GM12864 (cell line): ENCODE measurements at regions not wholly inside any gene's neighbourhood (a gene's known extent, or its start where the extent isn't known, plus 50 kb on each side); places are given as distances from the start of the nearest gene placed in this dataset.

ENCODE experiments used
- DNase-seq: peaks from one replicate; pipeline ENCODE4 v3.0.0-alpha.2; 2011; ENCODE audit warnings: low read depth
- H3K4me3 ChIP-seq: 2 replicates; pipeline ENCODE4 v1.5.1; 2011; ENCODE audit warnings: mild to moderate bottlenecking, low read depth, low read length, control low read depth
- CTCF ChIP-seq: IDR thresholded peaks from 2 replicates; pipeline ENCODE4 v1.5.1; 2011; ENCODE audit warnings: low read depth, mild to moderate bottlenecking, moderate library complexity, low read length, control low read depth, inconsistent platforms; ENCODE audit errors: missing control alignments

- H3K4me3 ChIP-seq = peak overlapping the region; percentile 14; the same call in 1 of the 2 replicates
- peak; percentile 4 for TF ChIP-seq CTCF
- DNase-seq = peak; percentile 92
These were observed 87.0 kb upstream of the HTR2A start for GRCh38 chr13:46983881-46984280.

GRCh38 chr13:46982856-46983582 lies 86.2 kb upstream of the HTR2A start:
- DNase-seq = peak; percentile 93
- no peak for TF ChIP-seq CTCF

GRCh38 chr13:46975173-46975572 lies 78.3 kb upstream of the HTR2A start:
- no peak for TF ChIP-seq CTCF
- DNase-seq = no peak
- H3K4me3 ChIP-seq = no peak overlapping the region

More at GRCh38 chr13:46982856-46983582, 86.2 kb upstream of the HTR2A start:
- peak overlapping the region; percentile 14; the same call in 1 of the 2 replicates for H3K4me3 ChIP-seq

- no peak for DNase-seq
- H3K4me3 ChIP-seq = no peak overlapping the region
- TF ChIP-seq CTCF = no peak
These were observed 71.6 kb upstream of the HTR2A start for GRCh38 chr13:46968450-46968849.

GRCh38 chr13:46964789-46965527 lies 68.1 kb upstream of the HTR2A start:
- H3K4me3 ChIP-seq = no peak overlapping the region
- TF ChIP-seq CTCF = no peak
- DNase-seq = no peak

- H3K4me3 ChIP-seq = no peak overlapping the region
- TF ChIP-seq CTCF = no peak
- DNase-seq = no peak
These were observed 67.1 kb upstream of the HTR2A start for GRCh38 chr13:46963904-46964303.
